Right ventricle myocardium superior (tissue), 1 donor: ENCODE measurements at regions not wholly inside any gene's neighbourhood (a gene's known extent, or its start where the extent isn't known, plus 50 kb on each side); places are given as distances from the start of the nearest gene placed in this dataset.
A peak's percentile ranks its signal among the peaks of the same experiment; 100 is the strongest.

Source experiments
- ATAC-seq: fragments of 200-7000 bp; cut with Tn5 transposase; one replicate; pipeline ENCODE4 v1.9.1; 2020; ENCODE audit warnings: mild to moderate bottlenecking; ENCODE audit not compliant: poor library complexity
- DNase-seq: peaks from one replicate; pipeline ENCODE4 v3.0.0-alpha.2; 2020
- intact Hi-C: fragments of 100-400 bp; cut with DNase I; formaldehyde crosslinking; loops from one replicate; pipeline ENCODE4 v1.11.2; 2022
- donor health status: DM: no; HTN: yes; CAD: no; lungs with severe emphysema.

DNA sequence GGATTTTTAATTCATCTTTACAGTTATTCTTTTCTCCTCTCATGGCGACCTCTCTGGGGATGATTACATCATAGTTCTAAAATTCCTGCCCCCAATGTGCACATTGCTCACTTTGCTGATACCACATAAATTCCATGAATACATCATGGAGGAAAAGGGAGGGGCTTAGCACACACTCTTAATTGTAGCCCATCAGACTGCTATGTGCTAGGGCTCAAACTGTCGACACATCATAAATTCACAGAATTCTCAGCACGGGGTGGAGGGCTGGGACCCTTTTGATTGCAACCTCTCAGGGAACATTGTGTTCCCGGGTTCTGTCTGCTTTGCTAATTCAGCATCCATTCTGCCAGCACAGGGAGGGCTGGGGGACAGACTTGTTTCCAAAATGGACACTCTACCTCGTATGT is 592.9 kb downstream of the BCOR start:
- intact Hi-C loops, result no loop called here
- DNase-seq, result no peak
- ATAC-seq, result peak; percentile 51

DNA sequence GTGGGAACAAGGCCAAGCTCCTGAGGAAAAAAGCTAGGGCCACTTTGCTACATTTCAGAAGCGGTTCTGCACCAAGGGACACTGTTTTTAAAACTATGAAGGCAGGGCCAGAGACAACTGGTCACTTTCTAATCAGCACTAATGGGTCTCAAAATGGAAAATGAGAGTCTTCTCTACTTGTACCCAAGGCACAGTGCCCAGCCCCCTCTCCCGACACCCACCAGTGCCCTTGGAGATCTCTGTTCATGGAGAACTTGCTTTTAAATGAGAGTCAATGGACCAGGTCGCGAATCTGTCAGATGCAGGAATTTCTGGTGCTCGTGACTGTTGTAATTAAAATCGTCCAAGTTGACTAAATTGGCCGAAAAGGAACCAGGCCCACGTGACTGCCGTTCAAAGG is 591.6 kb downstream of the BCOR start:
- DNase-seq, result no peak
- ATAC-seq, result no peak
- intact Hi-C loops, result no loop called here

DNA sequence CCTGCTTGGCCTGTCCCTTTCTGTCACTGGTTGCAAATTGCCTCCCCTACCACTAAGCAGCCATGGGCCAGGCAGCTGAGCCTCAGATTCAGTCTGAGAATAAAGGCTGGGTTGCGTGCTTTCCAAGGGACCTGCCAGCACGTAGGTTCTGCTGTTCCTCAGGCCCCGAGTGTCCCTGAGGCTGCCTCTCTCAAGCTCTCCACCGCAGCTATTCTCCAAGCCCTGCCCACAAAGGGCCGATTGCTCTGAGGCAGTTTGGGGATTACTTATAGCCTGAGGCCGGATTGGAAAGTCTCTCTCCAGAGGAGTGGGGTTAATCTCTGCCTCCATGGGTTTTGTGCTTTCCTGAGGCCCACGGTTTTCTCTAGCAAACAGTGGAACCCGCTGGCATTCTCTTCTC is 590.7 kb downstream of the BCOR start:
- intact Hi-C loops, result no loop called here
- ATAC-seq (no peak), DNase-seq (no peak)

DNA sequence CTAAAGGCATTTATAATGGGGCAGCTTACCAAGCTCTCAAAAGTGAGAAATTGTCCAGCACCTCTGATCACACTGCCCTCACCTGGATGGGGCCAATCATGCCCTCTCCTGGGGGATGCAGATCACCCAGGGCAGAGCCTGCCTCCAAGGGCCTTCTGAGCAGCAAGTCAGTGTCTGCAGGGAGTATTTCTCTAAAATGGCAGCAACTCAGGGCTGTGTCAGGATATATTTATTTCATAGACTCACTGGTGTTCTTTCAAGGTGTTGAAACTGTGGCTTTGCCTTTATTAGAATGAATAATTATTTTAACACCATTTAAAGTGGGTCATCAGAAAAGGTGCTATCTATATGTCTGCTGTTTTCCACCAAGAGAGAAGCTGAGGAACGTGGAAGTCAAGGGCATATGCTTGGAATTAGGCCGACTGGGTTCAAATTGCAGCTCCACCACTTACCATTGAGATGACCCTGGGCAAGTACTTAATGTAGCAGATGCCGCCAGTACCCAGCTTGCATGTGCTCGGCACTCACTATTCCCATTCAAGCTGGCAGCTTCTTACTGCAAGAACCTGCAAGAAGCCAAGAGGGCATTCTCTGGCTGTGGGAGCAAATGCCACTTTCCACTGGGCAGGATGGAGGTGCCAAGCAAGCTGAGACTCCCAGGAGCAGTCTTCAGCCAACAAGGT is 590.0 kb downstream of the BCOR start:
- ATAC-seq (peak; percentile 88), DNase-seq (no peak)
- intact Hi-C loops, result no loop called here

DNA sequence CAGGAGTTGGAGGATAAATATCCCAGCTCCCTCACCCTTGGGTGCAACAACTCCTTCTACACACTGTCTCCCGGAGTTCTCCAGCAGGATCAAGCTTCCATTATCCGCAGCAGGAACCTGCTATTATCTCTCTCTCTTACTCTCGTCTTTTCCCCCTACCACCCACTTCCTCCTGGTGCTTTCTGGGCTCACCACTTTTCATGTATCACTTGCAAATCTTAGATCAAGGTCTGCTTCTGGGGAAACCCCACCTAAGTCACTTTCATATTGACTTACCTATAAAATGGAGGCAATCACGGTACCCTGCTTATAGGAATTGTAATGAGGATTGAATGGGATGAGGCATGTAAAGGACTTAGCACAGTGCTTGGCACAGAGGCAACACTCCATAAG is 589.5 kb downstream of the BCOR start:
- intact Hi-C loops, result no loop called here
- DNase-seq, result no peak
- no peak for ATAC-seq

DNA sequence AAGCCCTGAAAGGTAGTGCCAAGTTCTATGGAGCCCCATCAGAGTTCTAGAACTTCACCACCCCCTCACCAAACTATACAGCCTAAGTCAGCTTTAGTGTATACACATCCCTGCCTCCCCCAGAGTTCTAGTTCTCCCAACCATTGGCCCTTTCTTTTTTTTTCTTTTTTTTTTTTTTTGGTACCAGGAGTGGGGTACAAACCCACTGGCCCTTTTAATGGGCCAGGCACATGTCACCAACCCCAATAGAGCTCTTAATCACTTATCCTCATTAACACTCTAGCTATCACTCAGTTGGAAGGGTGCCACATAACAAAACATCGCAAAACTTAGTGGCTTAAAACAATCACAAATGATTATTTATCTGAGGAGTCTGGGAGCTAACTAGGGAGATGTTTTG is 588.6 kb downstream of the BCOR start:
- ATAC-seq (no peak), DNase-seq (no peak)
- intact Hi-C loops, result no loop called here

DNA sequence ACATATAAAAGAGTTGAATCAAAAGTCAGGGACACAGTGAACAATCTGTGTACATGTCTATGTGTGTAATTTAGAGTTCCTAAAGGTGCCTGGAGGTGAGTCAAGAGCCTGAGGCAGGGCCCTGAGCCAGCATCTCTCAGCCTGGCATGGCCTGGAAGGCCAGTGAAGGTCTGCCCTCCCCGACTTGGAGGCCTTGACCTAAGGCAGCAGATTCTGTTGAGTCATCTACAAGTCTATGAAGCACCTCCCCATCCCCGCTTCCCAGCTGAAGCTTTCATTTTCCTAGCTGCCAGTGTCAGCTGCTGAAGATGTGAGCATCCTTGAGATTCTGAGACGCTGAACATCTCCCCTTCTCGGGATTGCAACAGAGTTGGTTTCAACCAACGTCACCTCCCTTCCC is 583.9 kb downstream of the BCOR start:
- intact Hi-C loops, result no loop called here
- ATAC-seq, result no peak
- no peak for DNase-seq

DNA sequence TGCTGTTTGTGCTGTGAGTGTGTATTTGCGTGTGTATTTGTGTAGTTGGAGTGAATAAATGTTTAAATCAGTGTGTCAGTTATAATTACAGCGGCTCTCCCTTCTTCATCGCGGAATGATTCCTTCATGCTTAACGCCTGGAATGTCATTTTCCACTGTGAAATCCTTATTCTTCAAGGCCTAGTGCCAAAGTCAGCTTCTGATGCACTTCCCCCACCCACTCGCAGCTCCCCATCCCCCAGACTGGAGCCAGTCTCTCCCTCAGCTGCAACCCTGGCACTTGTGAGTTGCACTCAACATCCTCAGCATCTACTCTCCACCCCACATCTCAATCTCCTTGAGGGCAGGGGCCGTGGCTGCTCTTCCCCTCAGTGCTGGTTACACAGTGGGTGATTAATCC is 583.0 kb downstream of the BCOR start:
- no peak for ATAC-seq
- DNase-seq, result no peak
- intact Hi-C loops, result no loop called here

DNA sequence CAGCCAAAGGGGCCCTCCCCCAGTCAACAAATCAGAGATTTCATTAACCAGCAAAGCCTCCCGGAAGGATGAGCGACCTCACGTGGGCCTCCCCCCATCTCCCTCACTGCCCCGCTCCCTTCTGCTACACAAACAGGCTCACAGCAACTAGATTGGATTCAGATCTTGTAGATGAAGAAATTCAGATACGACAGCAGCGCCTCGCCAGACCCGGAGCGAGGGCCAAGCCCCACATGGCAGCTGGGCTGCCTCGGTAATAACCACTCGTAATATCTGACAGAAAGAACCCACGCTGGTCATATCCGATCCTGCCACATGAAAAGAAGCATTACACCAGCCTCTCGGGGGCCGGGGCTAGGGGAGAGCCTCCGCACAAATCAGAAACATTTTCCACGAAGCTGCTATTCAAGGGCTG is 581.3 kb downstream of the BCOR start:
- DNase-seq, result no peak
- intact Hi-C loops, result no loop called here
- ATAC-seq, result no peak

DNA sequence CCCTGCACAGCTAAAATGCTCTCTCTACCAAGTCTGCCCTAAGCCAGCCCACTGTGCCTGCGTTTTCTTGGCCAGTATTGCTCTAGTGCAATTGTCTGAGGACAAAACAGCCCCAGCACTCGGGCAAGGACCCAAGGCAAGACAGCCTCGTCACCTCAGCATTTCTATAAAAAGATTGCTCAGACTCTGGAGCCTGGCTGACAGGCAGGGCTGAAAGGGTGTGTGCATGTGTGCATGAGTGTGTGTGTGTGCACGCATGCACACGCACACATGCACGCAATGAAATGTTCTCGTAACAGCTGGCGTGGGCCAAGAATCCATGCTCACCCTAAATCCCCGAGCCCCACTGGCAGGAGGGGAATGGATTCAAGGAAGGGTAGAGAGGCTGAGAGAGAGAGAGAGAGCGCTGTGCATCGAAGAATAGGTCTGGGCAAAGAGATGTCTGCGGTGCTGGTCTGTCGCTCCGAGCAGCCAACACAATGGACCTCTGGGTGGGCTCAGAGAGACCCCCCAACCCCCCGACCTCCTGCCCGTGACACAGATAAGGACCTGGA is 579.2 kb downstream of the BCOR start:
- intact Hi-C loops, result no loop called here
- peak; percentile 65 for DNase-seq

DNA sequence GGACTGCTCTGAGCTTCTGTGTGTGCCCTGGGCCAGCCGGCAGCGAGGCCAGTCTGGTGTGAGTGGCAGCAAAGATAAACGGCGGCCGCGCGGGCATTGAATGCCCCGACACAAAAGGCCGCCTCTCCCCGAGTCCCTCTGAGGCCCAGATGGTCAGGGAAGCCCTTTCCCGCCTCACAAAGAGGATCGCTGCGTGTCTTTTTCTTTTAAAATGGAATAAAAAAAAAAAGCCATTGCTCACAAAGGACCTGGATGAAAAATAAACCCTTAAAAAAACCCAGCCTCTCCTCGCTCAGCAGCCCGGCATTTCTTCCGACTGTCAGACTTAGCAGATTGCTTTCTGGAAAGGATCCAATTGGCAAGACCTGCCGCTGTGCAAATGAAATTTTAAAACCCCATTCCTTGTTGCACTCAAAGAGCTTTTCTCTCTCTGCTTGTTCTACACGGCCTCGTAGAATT is 578.7 kb downstream of the BCOR start:
- DNase-seq (peak; percentile 49), ATAC-seq (peak; percentile 60)
- intact Hi-C loops, result no loop called here

More for the DNA sequence above, 579.2 kb downstream of the BCOR start:
- peak; percentile 78 for ATAC-seq

DNA sequence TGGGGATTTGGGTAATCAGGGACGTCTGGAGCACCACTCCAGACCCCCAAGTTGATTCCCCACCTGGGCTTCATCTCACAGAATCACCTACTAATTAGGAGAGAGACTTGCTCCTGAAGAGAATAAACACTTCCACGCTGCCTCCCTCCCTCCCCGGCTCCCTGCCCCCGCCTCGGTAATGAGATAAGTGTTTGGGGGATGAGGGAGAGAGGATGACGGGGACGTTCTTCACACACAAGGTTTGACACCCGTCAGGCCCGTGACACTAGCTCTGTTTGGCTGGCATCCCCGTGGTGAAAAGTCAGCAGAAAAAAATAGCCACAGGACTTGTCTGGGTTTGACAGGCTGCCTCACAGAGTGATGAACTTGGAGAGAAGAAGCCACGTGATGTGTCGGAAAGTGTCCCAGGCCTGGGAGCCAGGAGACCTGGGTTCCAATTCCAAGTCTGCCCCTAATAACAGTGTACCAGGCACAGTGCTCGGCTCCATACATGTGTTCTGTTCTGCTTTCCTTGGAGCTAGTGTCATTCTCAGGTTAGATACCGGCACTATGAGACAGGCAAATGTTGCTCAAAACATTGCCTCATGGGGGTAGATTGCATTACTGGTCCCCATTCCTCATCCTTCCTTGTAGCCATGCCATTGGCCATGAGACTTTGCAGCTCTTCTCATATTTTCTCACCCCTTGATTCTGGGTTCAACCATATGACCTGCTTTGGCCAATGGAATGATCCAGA is 578.0 kb downstream of the BCOR start:
- DNase-seq, result peak; percentile 49
- intact Hi-C loops, result no loop called here
- peak; percentile 86 for ATAC-seq

DNA sequence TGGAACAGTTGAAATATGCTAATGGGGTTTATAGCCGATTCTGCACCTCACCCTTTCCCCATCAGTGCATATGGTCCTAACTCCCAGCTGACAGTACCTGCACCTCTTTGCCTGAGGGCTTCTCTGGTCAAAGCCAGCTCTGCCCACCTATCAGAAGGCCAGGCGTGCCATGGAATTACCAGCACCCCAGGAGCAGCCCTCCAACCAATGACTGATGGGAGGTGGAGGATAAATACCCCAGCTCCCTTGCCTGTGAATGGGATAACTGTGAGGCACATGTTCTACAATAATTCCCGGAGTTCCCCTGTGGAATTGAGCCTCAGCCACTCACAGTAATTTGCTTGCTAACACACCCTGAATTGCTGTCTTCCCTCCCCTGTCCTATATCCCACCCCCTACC is 572.0 kb downstream of the BCOR start:
- intact Hi-C loops, result no loop called here
- DNase-seq (no peak), ATAC-seq (no peak)

DNA sequence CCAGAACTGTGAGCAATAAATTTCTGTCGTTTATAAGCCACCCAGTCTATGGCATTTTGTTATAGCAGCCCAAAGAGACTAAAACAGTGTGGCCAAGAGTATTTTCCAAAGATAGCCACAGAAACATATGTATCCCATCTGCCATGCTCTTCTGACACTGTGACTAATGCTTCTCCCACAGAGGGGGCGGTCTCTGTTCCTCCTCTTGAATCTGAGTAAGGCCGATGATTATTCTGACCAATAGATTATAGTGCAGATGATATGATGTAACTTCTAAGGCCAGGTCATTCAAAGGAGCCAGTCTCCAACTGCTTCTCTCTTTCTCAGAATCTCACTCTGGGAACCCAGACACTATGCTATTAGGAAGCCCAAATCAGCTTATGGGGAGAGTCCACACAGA is 570.7 kb downstream of the BCOR start:
- intact Hi-C loops, result no loop called here
- DNase-seq (no peak), ATAC-seq (no peak)

DNA sequence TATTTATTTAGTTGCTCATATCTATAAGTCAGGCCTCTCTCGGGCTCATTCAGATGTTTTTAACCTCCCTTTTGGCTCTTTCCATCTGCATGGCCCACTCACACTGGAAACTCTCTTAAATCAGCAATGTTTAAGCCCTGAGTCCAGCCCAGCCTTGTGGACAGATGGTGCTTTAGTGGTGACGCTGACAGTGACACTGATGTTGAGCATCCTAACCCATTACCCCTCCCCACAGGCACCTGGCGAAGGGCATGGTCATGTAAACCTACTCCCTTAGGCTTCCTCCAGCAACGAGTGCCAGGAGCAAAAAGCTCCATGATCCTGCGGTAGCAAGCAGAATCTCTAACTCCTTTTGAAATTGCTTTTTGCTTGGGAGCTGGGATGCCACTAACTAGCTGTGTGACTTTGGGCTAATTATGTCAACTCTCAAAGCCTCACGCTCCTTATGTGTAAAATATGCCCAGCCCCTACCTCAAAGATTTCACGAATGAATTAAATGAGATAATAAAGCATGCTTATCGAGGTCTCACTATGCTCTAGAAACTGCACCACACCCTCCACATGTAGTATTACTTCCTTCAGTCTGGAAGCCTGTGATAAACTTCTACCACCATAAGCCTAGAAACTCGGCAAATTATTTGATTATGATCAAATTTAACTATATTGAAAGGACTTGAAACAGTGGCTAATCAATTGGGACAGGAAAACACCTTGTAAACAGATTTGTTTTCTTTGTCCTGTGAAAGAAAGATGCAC is 569.4 kb downstream of the BCOR start:
- no peak for ATAC-seq

DNA sequence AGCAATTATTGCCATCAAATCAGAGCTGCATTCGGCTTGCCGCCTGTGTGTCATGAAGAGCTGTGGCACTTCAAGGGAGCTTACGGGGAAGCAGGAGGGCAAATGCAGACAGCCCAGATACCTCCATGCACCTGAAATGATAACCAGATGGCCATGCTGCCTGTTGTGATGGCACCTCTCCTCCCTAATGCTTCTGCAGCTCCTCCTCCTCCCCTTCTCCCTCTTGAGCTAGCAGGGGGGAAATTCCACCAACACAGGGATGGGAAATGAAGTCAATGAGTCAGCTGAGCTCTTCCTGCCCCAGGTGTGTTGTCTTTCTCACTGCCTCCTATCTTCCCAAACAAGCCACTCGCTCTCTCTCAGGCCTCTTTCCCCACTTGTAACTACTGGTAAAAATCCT is 565.0 kb downstream of the BCOR start:
- no peak for ATAC-seq
- no peak for DNase-seq
- intact Hi-C loops, result no loop called here

More for the DNA sequence above, 569.4 kb downstream of the BCOR start:
- intact Hi-C loops, result no loop called here
- no peak for DNase-seq

DNA sequence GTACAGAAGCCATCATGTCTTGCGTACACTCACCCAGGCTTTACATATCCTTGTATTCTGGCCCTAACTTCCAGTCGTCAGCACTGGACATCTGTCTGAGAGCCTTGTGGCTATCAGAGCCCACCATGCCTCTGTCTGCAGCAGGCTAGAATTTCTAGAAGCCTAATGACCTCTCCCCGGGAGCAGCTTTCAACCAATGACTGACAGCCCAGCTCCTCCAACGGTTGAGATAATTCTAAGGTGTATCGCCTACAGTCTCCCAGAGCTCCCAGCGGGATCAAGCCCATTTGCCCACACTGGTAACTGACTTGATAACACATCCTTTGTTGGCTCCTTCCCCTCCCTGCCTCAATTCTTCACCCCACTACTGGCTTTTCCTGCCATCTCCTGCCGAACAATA is 562.8 kb downstream of the BCOR start:
- DNase-seq, result no peak
- ATAC-seq, result no peak
- intact Hi-C loops, result no loop called here

DNA sequence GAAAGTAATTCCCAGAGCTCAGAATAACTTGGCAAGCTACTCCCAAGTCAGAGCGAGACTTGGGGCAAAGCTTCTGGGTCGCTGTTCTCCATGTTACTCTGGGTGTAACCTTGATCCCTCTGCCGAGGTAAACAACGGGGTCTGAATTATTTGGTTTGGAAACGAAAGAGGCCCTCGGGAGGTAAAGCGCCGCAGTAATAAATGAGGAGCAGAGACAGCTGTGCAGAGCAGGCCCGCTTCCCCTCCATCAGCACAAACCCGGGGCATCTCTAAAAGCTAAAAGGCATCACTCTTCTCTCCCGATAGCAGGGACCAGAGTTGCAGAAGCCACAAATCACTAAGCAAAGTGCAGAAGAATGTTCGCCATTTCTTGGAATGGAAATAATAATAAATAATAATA is 561.5 kb downstream of the BCOR start:
- ATAC-seq, result no peak
- intact Hi-C loops, result no loop called here
- no peak for DNase-seq

DNA sequence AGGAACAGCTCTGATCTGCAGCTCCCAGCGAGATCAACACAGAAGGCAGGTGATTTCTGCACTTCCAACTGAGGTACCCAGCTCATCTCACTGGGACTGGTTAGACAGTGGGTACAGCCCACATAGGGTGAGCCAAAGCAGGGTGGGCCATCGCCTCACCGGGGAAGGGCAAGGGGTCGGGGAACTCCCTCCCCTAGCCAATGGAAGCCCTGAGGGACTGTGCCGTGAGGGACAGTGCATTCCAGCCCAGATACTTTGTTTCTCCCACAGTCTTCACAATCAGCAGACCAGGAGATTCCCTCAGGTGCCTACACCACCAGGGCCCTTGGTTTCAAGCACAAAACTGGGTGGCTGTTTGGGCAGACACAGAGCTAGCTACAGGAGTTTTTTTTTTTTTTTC is 555.9 kb downstream of the BCOR start:
- ATAC-seq, result no peak
- no peak for DNase-seq
- intact Hi-C loops, result no loop called here

DNA sequence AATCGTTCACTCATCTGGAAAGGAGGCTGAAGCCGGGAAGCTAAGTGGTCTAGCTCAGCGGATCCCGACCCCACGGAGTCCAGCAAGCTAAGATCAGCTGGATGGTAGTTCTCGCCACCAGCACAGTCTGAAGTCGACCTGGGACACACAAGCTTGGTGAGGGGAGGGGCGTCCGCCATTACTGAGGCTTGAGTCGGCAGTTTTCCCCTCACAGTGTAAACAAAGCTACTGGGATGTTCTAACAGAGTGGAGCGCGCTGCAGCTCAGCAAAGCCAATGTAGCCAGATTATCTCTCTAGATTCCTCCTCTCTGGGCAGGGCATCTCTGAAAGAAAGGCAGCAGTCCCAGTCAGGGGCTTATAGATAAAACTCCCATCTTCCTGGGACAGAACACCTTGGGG is 555.4 kb downstream of the BCOR start:
- no peak for ATAC-seq
- DNase-seq, result no peak
- intact Hi-C loops, result no loop called here
